Suppressor macrophage treated with lipopolysaccharide for 4 hours (primary cell): ENCODE measurements at regions not wholly inside any gene's neighbourhood (a gene's known extent, or its start where the extent isn't known, plus 50 kb on each side); places are given as distances from the start of the nearest gene placed in this dataset.
"Not testable (repeated sequence)": the region's sequence is repeated elsewhere in the genome, so short reads cannot be mapped to it uniquely, and the experiment has no call there.

ENCODE experiments used
- DNase-seq: peaks from one replicate; pipeline ENCODE4 v3.0.0-alpha.2; 2020

- DNase-seq: no peak
Measured at GRCh38 chr5:118603278-118603677, 385.1 kb downstream of the DTWD2 start.

- no peak for DNase-seq
Measured at GRCh38 chr5:118598311-118598710, 390.0 kb downstream of the DTWD2 start.

- DNase-seq: no peak
Measured at GRCh38 chr5:118597543-118597942, 390.8 kb downstream of the DTWD2 start.

- no peak for DNase-seq
Measured at GRCh38 chr5:118596255-118596654, 392.1 kb downstream of the DTWD2 start.

GRCh38 chr5:118593003-118593328 is 395.4 kb downstream of the DTWD2 start:
- DNase-seq: no peak

GRCh38 chr5:118592229-118593002 is 395.9 kb downstream of the DTWD2 start:
- no peak for DNase-seq

GRCh38 chr5:118590806-118591205 is 397.5 kb downstream of the DTWD2 start:
- no peak for DNase-seq

GRCh38 chr5:118580949-118581348 is 407.4 kb downstream of the DTWD2 start:
- DNase-seq: no peak

- no peak for DNase-seq
Measured at GRCh38 chr5:118578093-118578492, 410.3 kb downstream of the DTWD2 start.

- DNase-seq: no peak
Measured at GRCh38 chr5:118577621-118578020, 410.7 kb downstream of the DTWD2 start.

GRCh38 chr5:118570276-118570675 is 418.1 kb downstream of the DTWD2 start:
- not testable (repeated sequence) for DNase-seq

- DNase-seq: not testable (repeated sequence)
Measured at GRCh38 chr5:118569596-118569995, 418.8 kb downstream of the DTWD2 start.

GRCh38 chr5:118565335-118565971 is 422.9 kb downstream of the DTWD2 start:
- DNase-seq: no peak

GRCh38 chr5:118561971-118562370 is 426.4 kb downstream of the DTWD2 start:
- no peak for DNase-seq

GRCh38 chr5:118561235-118561634 is 427.1 kb downstream of the DTWD2 start:
- no peak for DNase-seq

GRCh38 chr5:118558871-118559270 is 429.5 kb downstream of the DTWD2 start:
- no peak for DNase-seq

- DNase-seq: no peak
Measured at GRCh38 chr5:118557251-118557661, 431.1 kb downstream of the DTWD2 start.

- no peak for DNase-seq
Measured at GRCh38 chr5:118556792-118557191, 431.6 kb downstream of the DTWD2 start.

GRCh38 chr5:118555727-118556126 is 432.6 kb downstream of the DTWD2 start:
- DNase-seq: no peak

GRCh38 chr5:118554981-118555380 is 433.4 kb downstream of the DTWD2 start:
- DNase-seq: no peak

GRCh38 chr5:118554241-118554640 is 434.1 kb downstream of the DTWD2 start:
- DNase-seq: no peak

GRCh38 chr5:118553662-118554061 is 434.7 kb downstream of the DTWD2 start:
- DNase-seq: no peak

GRCh38 chr5:118552731-118553360 is 435.5 kb downstream of the DTWD2 start:
- no peak for DNase-seq

- no peak for DNase-seq
Measured at GRCh38 chr5:118552146-118552545, 436.2 kb downstream of the DTWD2 start.
